Stomach (tissue), 4 donors: ENCODE measurements at regions not wholly inside any gene's neighbourhood (a gene's known extent, or its start where the extent isn't known, plus 50 kb on each side); places are given as distances from the start of the nearest gene placed in this dataset.

Experiments
- POLR2A ChIP-seq, 4 donors: fragments of 450-650 bp; IDR thresholded peaks; one replicate each; pipeline ENCODE4 v1.6.1; 2016; ENCODE audit warnings: antibody characterized with exemption in 4 of 4, control low read depth in 2 of 4, mild to moderate bottlenecking in 1 of 4, moderate library complexity in 1 of 4
- TF ChIP-seq, protein P1 (sequence below), 7 experiments: fragments of 450-650 bp in 4 of 7; fragments of 200-600 bp in 3 of 7; sonication (generic) in 3 of 7; IDR thresholded peaks; one replicate each; pipeline ENCODE4 v1.5.1; 2016 to 2019; ENCODE audit warnings: antibody characterized with exemption in 7 of 7, control low read depth in 2 of 7, mild to moderate bottlenecking in 1 of 7

DNA sequence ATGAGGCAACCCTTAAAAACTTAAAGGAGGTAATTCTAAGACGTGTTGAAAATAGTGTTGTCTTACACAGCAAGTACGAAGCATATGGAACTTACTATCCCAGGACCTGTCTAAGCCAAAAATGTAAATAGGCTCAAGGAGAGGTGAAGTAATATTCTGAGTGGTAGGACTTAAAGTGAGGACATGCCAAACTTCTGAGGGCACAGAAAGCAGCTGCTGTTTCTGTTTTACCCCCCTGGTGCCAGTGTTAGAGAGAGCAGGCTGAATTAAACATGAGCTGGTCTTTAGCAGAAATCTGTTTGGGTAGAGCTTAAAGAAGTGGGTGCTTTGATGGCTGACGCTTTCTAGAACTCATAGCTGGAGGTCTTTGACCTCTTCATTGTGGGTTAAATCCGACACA lies 149.7 kb upstream of the NPHP3 start:
- TF ChIP-seq, protein P1, sequence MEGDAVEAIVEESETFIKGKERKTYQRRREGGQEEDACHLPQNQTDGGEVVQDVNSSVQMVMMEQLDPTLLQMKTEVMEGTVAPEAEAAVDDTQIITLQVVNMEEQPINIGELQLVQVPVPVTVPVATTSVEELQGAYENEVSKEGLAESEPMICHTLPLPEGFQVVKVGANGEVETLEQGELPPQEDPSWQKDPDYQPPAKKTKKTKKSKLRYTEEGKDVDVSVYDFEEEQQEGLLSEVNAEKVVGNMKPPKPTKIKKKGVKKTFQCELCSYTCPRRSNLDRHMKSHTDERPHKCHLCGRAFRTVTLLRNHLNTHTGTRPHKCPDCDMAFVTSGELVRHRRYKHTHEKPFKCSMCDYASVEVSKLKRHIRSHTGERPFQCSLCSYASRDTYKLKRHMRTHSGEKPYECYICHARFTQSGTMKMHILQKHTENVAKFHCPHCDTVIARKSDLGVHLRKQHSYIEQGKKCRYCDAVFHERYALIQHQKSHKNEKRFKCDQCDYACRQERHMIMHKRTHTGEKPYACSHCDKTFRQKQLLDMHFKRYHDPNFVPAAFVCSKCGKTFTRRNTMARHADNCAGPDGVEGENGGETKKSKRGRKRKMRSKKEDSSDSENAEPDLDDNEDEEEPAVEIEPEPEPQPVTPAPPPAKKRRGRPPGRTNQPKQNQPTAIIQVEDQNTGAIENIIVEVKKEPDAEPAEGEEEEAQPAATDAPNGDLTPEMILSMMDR (IDR thresholded peaks at IDR 0.05), result no peak
- TF ChIP-seq POLR2A (IDR thresholded peaks at IDR 0.05), result no peak
